Caco-2 (cell line): ENCODE measurements at regions not wholly inside any gene's neighbourhood (a gene's known extent, or its start where the extent isn't known, plus 50 kb on each side); places are given as distances from the start of the nearest gene placed in this dataset.

Source experiments
- BruUV-seq: library from RNA; stranded (reverse); fragments of 400-500 nt; replicated peaks from 2 replicates; lab custom pipeline; 2021; lab: Mats Ljungman, UMichigan
- CTCF ChIA-PET: fragments of 300-600 bp; sonication (Branson Sonifier 250); formaldehyde crosslinking; loops from one replicate; lab custom pipeline; 2022; ENCODE audit warnings: antibody characterized with exemption; lab: Charles Lee
- POLR2A ChIA-PET: fragments of 300-600 bp; sonication (Branson Sonifier 250); formaldehyde crosslinking; loops from one replicate; lab custom pipeline; 2022; ENCODE audit warnings: antibody characterized with exemption; lab: Charles Lee
- DNase-seq, 2 experiments: peaks; one replicate each; pipeline versions ENCODE4 v3.0.0 to v3.0.0-alpha.2; 2020 to 2022
- H3K27me3 ChIP-seq: replicated peaks from 2 replicates; pipeline ENCODE4 v1.6.0; 2011; ENCODE audit warnings: low read length; ENCODE audit not compliant: control insufficient read depth, insufficient read depth
- H3K36me3 ChIP-seq: 2 replicates; pipeline ENCODE4 v1.5.1; 2011; ENCODE audit warnings: low read length; ENCODE audit not compliant: control insufficient read depth, insufficient read depth
- H3K4me1 ChIP-seq: fragments of 250-450 bp; sonication (Bioruptor Pico); 2 replicates; pipeline ENCODE4 v1.5.1; 2020; ENCODE audit warnings: mild to moderate bottlenecking
- H3K4me3 ChIP-seq: 2 replicates; pipeline ENCODE4 v1.5.1; 2011; ENCODE audit warnings: low read depth, mild to moderate bottlenecking, control low read depth, low read length
- H3K9me3 ChIP-seq: fragments of 250-450 bp; sonication (Bioruptor Pico); 2 replicates; pipeline ENCODE4 v1.5.1; 2020; ENCODE audit warnings: mild to moderate bottlenecking, moderate library complexity
- H3K27ac Mint-ChIP-seq: one replicate; pipeline ENCODE4 v1.8.0; 2022; ENCODE audit warnings: mixed read lengths; ENCODE audit not compliant: unreplicated experiment
- H3K27me3 Mint-ChIP-seq: one replicate; pipeline ENCODE4 v1.8.0; 2022; ENCODE audit warnings: mixed read lengths; ENCODE audit not compliant: insufficient read depth, unreplicated experiment
- H3K36me3 Mint-ChIP-seq: one replicate; pipeline ENCODE4 v1.8.0; 2022; ENCODE audit warnings: mild to moderate bottlenecking, mixed read lengths; ENCODE audit not compliant: insufficient read depth, unreplicated experiment
- H3K4me1 Mint-ChIP-seq: one replicate; pipeline ENCODE4 v1.8.0; 2022; ENCODE audit warnings: low read depth, mixed read lengths; ENCODE audit not compliant: unreplicated experiment
- H3K4me3 Mint-ChIP-seq: one replicate; pipeline ENCODE4 v1.8.0; 2022; ENCODE audit warnings: mild to moderate bottlenecking, moderate library complexity, mixed read lengths; ENCODE audit not compliant: unreplicated experiment
- H3K9me3 Mint-ChIP-seq: one replicate; pipeline ENCODE4 v1.8.0; 2022; ENCODE audit warnings: mixed read lengths; ENCODE audit not compliant: unreplicated experiment
- CTCF ChIP-seq, 2 experiments: fragments of 200-600 bp in 1 of 2; IDR thresholded peaks; 1 replicate in 1 of 2; 2 replicates in 1 of 2; pipeline versions ENCODE4 v1.5.1 to v1.8.0; 2011 to 2022; ENCODE audit warnings: antibody characterized with exemption in 1 of 2, control low read depth in 1 of 2, inconsistent platforms in 1 of 2, low read depth in 1 of 2, low read length in 1 of 2, mild to moderate bottlenecking in 1 of 2, moderate library complexity in 1 of 2; ENCODE audit not compliant: insufficient read depth in 1 of 2, severe bottlenecking in 1 of 2, unreplicated experiment in 1 of 2
- intact Hi-C: fragments of 100-400 bp; cut with micrococcal nuclease; formaldehyde crosslinking; loops from one replicate; pipeline ENCODE4 v1.10.0; 2022; ENCODE audit not compliant: unreplicated experiment

DNA sequence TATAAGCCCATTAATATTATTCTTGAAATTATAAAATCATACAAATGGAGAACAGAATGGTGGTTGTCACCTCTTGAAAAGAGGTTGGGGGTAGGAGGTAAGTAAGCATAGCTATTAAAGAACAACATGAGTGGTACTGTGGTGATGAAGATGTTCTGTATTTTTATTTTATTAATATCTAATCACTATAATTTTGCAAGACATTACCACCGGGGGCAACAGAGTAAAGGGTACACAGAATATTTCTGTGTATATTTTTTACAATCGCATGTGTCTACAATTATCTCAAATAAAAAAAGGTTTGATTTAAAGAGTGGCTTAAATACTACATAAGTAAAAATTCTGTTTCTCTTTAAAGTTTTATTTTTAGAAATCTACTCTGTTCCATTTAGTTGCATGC lies 557.8 kb downstream of the NXPH1 start:
- Mint-ChIP-seq H3K4me3 (no peak overlapping the region), H3K27ac (no peak overlapping the region), H3K27me3 (peaks cover 3% of the 10 kb centered on the region), H3K4me1 (no peaks in the 10 kb centered on the region), H3K36me3 (no peaks in the 10 kb centered on the region), H3K9me3 (no peaks in the 10 kb centered on the region)
- ChIA-PET POLR2A (no interaction called here), CTCF (no interaction called here)
- H3K9me3 ChIP-seq = no peaks in the 10 kb centered on the region
- intact Hi-C loops = no loop called here
- no peak overlapping the region for H3K4me3 ChIP-seq
- DNase-seq = no peak
- no peaks in the 10 kb centered on the region for H3K4me1 ChIP-seq
- no TSS peak for BruUV-seq
- no peak for TF ChIP-seq CTCF (IDR thresholded peaks at IDR 0.05; ENCODE audit: insufficient read depth in 1 of 2, low read depth in 1 of 2, low read length in 1 of 2, severe bottlenecking in 1 of 2, unreplicated experiment in 1 of 2)
- no peaks in the 10 kb centered on the region for H3K36me3 ChIP-seq
- H3K27me3 ChIP-seq = no peaks in the 10 kb centered on the region

GRCh38 chr7:8998762-8999161 lies 565.4 kb downstream of the NXPH1 start:
- POLR2A ChIA-PET = no interaction called here
- CTCF ChIA-PET = no interaction called here
- H3K4me1 Mint-ChIP-seq = no peaks in the 10 kb centered on the region
- no peak for TF ChIP-seq CTCF (IDR thresholded peaks at IDR 0.05; ENCODE audit: insufficient read depth in 1 of 2, low read depth in 1 of 2, low read length in 1 of 2, severe bottlenecking in 1 of 2, unreplicated experiment in 1 of 2)
- intact Hi-C loops = no loop called here
- no peak overlapping the region for H3K27ac Mint-ChIP-seq
- Histone ChIP-seq H3K9me3 (no peaks in the 10 kb centered on the region), H3K4me1 (no peaks in the 10 kb centered on the region), H3K4me3 (no peak overlapping the region), H3K36me3 (no peaks in the 10 kb centered on the region), H3K27me3 (no peaks in the 10 kb centered on the region)
- DNase-seq = no peak
- H3K27me3 Mint-ChIP-seq = peaks cover 2% of the 10 kb centered on the region
- BruUV-seq = no TSS peak
- H3K9me3 Mint-ChIP-seq = no peaks in the 10 kb centered on the region
- no peaks in the 10 kb centered on the region for H3K36me3 Mint-ChIP-seq
- no peak overlapping the region for H3K4me3 Mint-ChIP-seq

DNA sequence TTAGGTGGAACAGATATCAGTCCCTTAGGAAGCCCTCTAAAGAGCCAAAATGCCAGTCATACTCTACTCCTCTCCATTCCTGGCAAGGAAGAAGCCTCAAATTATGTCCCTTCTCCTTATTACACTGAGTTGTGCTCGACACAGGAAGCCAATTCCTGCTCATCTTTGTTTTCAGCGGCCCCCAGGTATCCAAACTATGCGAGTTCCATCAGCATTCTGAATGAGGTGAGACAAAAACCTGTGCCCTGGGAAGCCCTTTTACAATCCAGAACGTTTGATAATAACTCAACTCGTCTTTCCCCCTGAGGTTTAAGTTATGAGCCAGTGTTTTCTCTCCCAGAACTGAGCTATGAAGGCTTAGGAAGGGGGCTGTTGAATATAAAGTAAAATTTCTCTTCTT lies 580.5 kb downstream of the NXPH1 start:
- ChIA-PET CTCF (no interaction called here), POLR2A (no interaction called here)
- no TSS peak for BruUV-seq
- Mint-ChIP-seq H3K4me1 (no peaks in the 10 kb centered on the region), H3K36me3 (no peaks in the 10 kb centered on the region), H3K4me3 (no peak overlapping the region), H3K27me3 (peaks cover 9% of the 10 kb centered on the region), H3K9me3 (no peaks in the 10 kb centered on the region), H3K27ac (no peak overlapping the region)
- no peaks in the 10 kb centered on the region for H3K36me3 ChIP-seq
- H3K27me3 ChIP-seq = no peaks in the 10 kb centered on the region
- DNase-seq = no peak
- H3K4me3 ChIP-seq = no peak overlapping the region
- H3K4me1 ChIP-seq = no peaks in the 10 kb centered on the region
- peaks cover 7% of the 10 kb centered on the region; the same call in 1 of the 2 replicates for H3K9me3 ChIP-seq
- intact Hi-C loops = no loop called here
- TF ChIP-seq CTCF (IDR thresholded peaks at IDR 0.05; ENCODE audit: insufficient read depth in 1 of 2, low read depth in 1 of 2, low read length in 1 of 2, severe bottlenecking in 1 of 2, unreplicated experiment in 1 of 2) = no peak
